ENCODE measurements at regions not wholly inside any gene's neighbourhood (a gene's known extent, or its start where the extent isn't known, plus 50 kb on each side); places are given as distances from the start of the nearest gene placed in this dataset.
"Not testable (repeated sequence)": the region's sequence is repeated elsewhere in the genome, so short reads cannot be mapped to it uniquely, and the experiment has no call there.

GRCh38 chr12:92059960-92060359 is 85.7 kb downstream of the BTG1 start:
- no peak for DNase-seq

- no peak for DNase-seq
Observed at GRCh38 chr12:92058664-92059063, 87.0 kb downstream of the BTG1 start.

- not testable (repeated sequence) for DNase-seq
Observed at GRCh38 chr12:92056756-92057155, 88.9 kb downstream of the BTG1 start.

- DNase-seq: no peak
Observed at GRCh38 chr12:92056290-92056689, 89.4 kb downstream of the BTG1 start.

- peak in 1 of 3 experiments; percentile 12 for DNase-seq
Observed at GRCh38 chr12:92055877-92056276, 89.8 kb downstream of the BTG1 start.

- DNase-seq: no peak
Observed at GRCh38 chr12:92051441-92051840, 94.2 kb downstream of the BTG1 start.

GRCh38 chr12:92049403-92049802 is 96.2 kb downstream of the BTG1 start:
- no peak for DNase-seq

GRCh38 chr12:92047393-92047826 is 98.2 kb downstream of the BTG1 start:
- peak in 1 of 3 experiments; percentile 44 for DNase-seq

GRCh38 chr12:92046557-92047392 is 98.9 kb downstream of the BTG1 start:
- peak; percentile 27 to 64 (median 30) for DNase-seq

GRCh38 chr12:92045852-92046251 is 99.8 kb downstream of the BTG1 start:
- DNase-seq: no peak

- DNase-seq: no peak
Observed at GRCh38 chr12:92044435-92044834, 101.2 kb downstream of the BTG1 start.

- no peak for DNase-seq
Observed at GRCh38 chr12:92042791-92043531, 102.7 kb downstream of the BTG1 start.

- no peak for DNase-seq
Observed at GRCh38 chr12:92041742-92042141, 103.9 kb downstream of the BTG1 start.

GRCh38 chr12:92039046-92039445 is 106.6 kb downstream of the BTG1 start:
- DNase-seq: peak in 1 of 3 experiments; percentile 23

- no peak for DNase-seq
Observed at GRCh38 chr12:92038476-92038875, 107.2 kb downstream of the BTG1 start.

- DNase-seq: no peak
Observed at GRCh38 chr12:92036771-92037453, 108.7 kb downstream of the BTG1 start.

- peak in 1 of 3 experiments; percentile 37 for DNase-seq
Observed at GRCh38 chr12:92036061-92036620, 109.5 kb downstream of the BTG1 start.

- DNase-seq: peak in 1 of 3 experiments; percentile 18
Observed at GRCh38 chr12:92035477-92035876, 110.2 kb downstream of the BTG1 start.

- DNase-seq: peak; percentile 85 to 98 (median 98)
Observed at GRCh38 chr12:92034858-92035401, 110.7 kb downstream of the BTG1 start.

GRCh38 chr12:92034083-92034482 is 111.6 kb downstream of the BTG1 start:
- DNase-seq: peak in 1 of 3 experiments; percentile 50

- no peak for DNase-seq
Observed at GRCh38 chr12:92032965-92033364, 112.7 kb downstream of the BTG1 start.

- DNase-seq: no peak
Observed at GRCh38 chr12:92032101-92032500, 113.5 kb downstream of the BTG1 start.

- no peak for DNase-seq
Observed at GRCh38 chr12:92030618-92031017, 115.0 kb downstream of the BTG1 start.

All from NCI-H1417 (cell line).